Stomach (tissue), 4 donors: ENCODE measurements at regions not wholly inside any gene's neighbourhood (a gene's known extent, or its start where the extent isn't known, plus 50 kb on each side); places are given as distances from the start of the nearest gene placed in this dataset.

Source experiments
- POLR2A ChIP-seq, 4 donors: fragments of 450-650 bp; IDR thresholded peaks; one replicate each; pipeline ENCODE4 v1.6.1; 2016; ENCODE audit warnings: antibody characterized with exemption in 4 of 4, control low read depth in 2 of 4, mild to moderate bottlenecking in 1 of 4, moderate library complexity in 1 of 4
- POLR2AphosphoS5 ChIP-seq, 3 donors: sonication (generic); formaldehyde crosslinking; IDR thresholded peaks; one replicate each; pipeline ENCODE4 v1.6.1; 2016; ENCODE audit warnings: antibody characterized with exemption in 3 of 3
- TF ChIP-seq, protein P1 (sequence below), 7 experiments: fragments of 450-650 bp in 4 of 7; fragments of 200-600 bp in 3 of 7; sonication (generic) in 3 of 7; IDR thresholded peaks; one replicate each; pipeline ENCODE4 v1.5.1; 2016 to 2019; ENCODE audit warnings: antibody characterized with exemption in 7 of 7, control low read depth in 2 of 7, mild to moderate bottlenecking in 1 of 7

DNA sequence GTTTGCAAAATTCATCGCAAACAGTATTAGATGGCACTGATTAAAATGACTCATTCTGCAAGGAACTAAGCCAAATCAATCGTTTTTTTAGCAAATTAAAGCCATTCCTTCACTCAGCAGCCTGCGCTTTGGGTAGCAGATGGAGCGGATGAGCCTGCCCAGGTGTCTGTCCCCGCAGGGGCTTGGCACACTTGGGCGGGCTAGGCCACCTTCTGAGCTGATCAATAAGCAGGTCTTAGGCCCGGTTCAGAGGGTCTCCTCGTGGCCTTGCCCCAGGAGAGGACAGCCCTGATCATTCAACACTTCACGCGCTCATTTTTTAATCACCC lies 78.0 kb upstream of the FCN1 start:
- TF ChIP-seq, protein P1, sequence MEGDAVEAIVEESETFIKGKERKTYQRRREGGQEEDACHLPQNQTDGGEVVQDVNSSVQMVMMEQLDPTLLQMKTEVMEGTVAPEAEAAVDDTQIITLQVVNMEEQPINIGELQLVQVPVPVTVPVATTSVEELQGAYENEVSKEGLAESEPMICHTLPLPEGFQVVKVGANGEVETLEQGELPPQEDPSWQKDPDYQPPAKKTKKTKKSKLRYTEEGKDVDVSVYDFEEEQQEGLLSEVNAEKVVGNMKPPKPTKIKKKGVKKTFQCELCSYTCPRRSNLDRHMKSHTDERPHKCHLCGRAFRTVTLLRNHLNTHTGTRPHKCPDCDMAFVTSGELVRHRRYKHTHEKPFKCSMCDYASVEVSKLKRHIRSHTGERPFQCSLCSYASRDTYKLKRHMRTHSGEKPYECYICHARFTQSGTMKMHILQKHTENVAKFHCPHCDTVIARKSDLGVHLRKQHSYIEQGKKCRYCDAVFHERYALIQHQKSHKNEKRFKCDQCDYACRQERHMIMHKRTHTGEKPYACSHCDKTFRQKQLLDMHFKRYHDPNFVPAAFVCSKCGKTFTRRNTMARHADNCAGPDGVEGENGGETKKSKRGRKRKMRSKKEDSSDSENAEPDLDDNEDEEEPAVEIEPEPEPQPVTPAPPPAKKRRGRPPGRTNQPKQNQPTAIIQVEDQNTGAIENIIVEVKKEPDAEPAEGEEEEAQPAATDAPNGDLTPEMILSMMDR (IDR thresholded peaks at IDR 0.05): no peak
- no peak for TF ChIP-seq POLR2A (IDR thresholded peaks at IDR 0.05)
- TF ChIP-seq POLR2AphosphoS5 (IDR thresholded peaks at IDR 0.05): no peak
